ENCODE measurements at regions not wholly inside any gene's neighbourhood (a gene's known extent, or its start where the extent isn't known, plus 50 kb on each side); places are given as distances from the start of the nearest gene placed in this dataset.

DNA sequence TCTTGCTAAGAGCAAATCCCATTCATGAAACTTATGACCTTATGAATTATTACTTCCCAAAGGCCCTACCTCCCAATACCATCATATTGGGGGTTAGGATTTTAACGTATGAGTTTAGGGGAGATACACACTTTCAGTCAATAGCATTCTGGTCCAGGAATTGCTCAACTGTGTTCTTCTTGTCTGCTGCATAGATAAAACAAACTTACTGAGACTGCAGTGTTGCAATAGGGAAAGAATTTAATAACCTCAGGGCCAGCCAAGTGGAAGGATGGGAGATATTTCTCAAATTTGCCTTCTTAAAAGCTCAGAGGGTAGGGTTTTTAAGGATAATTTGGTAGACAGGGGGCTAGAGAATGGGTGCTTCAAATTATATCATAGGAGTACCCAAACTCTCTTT lies 625.8 kb downstream of the OTOL1 start:
- no peaks in the 10 kb centered on the region for H3K27me3 Mint-ChIP-seq (ENCODE audit: low read depth)
- H3K27ac Mint-ChIP-seq = no peak overlapping the region
- ATAC-seq (no peak), DNase-seq (ENCODE audit: low spot score) (no peak)
- no peak for TF ChIP-seq NR3C1 (CRISPR knock-in tag; conservative IDR thresholded peaks at IDR 0.05; ENCODE audit: low read depth)
- TF ChIP-seq, protein P1, sequence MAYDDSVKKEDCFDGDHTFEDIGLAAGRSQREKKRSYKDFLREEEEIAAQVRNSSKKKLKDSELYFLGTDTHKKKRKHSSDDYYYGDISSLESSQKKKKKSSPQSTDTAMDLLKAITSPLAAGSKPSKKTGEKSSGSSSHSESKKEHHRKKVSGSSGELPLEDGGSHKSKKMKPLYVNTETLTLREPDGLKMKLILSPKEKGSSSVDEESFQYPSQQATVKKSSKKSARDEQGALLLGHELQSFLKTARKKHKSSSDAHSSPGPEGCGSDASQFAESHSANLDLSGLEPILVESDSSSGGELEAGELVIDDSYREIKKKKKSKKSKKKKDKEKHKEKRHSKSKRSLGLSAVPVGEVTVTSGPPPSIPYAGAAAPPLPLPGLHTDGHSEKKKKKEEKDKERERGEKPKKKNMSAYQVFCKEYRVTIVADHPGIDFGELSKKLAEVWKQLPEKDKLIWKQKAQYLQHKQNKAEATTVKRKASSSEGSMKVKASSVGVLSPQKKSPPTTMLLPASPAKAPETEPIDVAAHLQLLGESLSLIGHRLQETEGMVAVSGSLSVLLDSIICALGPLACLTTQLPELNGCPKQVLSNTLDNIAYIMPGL (CRISPR knock-in tag; IDR thresholded peaks at IDR 0.05) = no peak
- TF ChIP-seq TEAD1 (CRISPR knock-in tag; IDR thresholded peaks at IDR 0.05) = no peak
- TF ChIP-seq, protein P2, sequence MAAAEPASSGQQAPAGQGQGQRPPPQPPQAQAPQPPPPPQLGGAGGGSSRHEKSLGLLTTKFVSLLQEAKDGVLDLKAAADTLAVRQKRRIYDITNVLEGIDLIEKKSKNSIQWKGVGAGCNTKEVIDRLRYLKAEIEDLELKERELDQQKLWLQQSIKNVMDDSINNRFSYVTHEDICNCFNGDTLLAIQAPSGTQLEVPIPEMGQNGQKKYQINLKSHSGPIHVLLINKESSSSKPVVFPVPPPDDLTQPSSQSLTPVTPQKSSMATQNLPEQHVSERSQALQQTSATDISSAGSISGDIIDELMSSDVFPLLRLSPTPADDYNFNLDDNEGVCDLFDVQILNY (CRISPR knock-in tag; IDR thresholded peaks at IDR 0.05) = no peak
- no peak for TF ChIP-seq NFE2L1 (CRISPR knock-in tag; IDR thresholded peaks at IDR 0.05)
- no peak for TF ChIP-seq SMAD4 (CRISPR knock-in tag; IDR thresholded peaks at IDR 0.05)
- CTCF ChIA-PET = no interaction called here
- peaks cover 6% of the 10 kb centered on the region; the same call in 1 of the 2 replicates for H3K4me1 Mint-ChIP-seq
- POLR2A ChIA-PET = no interaction called here
- H3K36me3 Mint-ChIP-seq = no peaks in the 10 kb centered on the region
- H3K4me3 Mint-ChIP-seq = no peak overlapping the region
- peaks cover 3% of the 10 kb centered on the region for H3K9me3 Mint-ChIP-seq

DNA sequence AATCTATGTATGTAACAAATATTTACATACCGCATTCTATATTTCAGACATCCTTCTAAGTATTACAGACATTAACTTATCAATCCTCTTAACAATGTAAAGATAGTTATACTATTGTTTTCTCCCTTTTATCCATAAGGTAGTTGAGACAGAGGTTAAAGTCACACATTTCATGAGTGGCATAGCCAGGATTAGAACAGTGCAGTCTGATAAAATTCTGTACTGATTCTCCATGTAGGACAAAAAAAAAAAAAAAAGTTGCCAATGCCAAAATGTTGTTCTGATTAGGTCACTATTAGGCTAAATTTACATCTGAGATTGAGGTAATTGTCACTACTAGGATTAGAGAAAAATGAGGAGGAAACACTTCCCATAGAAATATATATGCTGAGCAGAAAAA lies 629.2 kb downstream of the OTOL1 start:
- Mint-ChIP-seq H3K27me3 (ENCODE audit: low read depth) (no peaks in the 10 kb centered on the region), H3K4me3 (no peak overlapping the region), H3K4me1 (peaks cover 4% of the 10 kb centered on the region; the same call in 1 of the 2 replicates), H3K36me3 (no peaks in the 10 kb centered on the region), H3K27ac (no peak overlapping the region), H3K9me3 (peaks cover 3% of the 10 kb centered on the region)
- ChIA-PET POLR2A (no interaction called here), CTCF (no interaction called here)
- DNase-seq (ENCODE audit: low spot score) (no peak), ATAC-seq (no peak)
- TF ChIP-seq, protein P3, sequence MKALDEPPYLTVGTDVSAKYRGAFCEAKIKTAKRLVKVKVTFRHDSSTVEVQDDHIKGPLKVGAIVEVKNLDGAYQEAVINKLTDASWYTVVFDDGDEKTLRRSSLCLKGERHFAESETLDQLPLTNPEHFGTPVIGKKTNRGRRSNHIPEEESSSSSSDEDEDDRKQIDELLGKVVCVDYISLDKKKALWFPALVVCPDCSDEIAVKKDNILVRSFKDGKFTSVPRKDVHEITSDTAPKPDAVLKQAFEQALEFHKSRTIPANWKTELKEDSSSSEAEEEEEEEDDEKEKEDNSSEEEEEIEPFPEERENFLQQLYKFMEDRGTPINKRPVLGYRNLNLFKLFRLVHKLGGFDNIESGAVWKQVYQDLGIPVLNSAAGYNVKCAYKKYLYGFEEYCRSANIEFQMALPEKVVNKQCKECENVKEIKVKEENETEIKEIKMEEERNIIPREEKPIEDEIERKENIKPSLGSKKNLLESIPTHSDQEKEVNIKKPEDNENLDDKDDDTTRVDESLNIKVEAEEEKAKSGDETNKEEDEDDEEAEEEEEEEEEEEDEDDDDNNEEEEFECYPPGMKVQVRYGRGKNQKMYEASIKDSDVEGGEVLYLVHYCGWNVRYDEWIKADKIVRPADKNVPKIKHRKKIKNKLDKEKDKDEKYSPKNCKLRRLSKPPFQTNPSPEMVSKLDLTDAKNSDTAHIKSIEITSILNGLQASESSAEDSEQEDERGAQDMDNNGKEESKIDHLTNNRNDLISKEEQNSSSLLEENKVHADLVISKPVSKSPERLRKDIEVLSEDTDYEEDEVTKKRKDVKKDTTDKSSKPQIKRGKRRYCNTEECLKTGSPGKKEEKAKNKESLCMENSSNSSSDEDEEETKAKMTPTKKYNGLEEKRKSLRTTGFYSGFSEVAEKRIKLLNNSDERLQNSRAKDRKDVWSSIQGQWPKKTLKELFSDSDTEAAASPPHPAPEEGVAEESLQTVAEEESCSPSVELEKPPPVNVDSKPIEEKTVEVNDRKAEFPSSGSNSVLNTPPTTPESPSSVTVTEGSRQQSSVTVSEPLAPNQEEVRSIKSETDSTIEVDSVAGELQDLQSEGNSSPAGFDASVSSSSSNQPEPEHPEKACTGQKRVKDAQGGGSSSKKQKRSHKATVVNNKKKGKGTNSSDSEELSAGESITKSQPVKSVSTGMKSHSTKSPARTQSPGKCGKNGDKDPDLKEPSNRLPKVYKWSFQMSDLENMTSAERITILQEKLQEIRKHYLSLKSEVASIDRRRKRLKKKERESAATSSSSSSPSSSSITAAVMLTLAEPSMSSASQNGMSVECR (CRISPR knock-in tag; IDR thresholded peaks at IDR 0.05; ENCODE audit: borderline replicate concordance) = no peak
- TF ChIP-seq ATF1 (CRISPR knock-in tag; IDR thresholded peaks at IDR 0.05) = no peak
- TF ChIP-seq FOXK1 (CRISPR knock-in tag; IDR thresholded peaks at IDR 0.05) = no peak
- TF ChIP-seq, protein P4, sequence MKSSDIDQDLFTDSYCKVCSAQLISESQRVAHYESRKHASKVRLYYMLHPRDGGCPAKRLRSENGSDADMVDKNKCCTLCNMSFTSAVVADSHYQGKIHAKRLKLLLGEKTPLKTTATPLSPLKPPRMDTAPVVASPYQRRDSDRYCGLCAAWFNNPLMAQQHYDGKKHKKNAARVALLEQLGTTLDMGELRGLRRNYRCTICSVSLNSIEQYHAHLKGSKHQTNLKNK (CRISPR knock-in tag; IDR thresholded peaks at IDR 0.05) = no peak
- TF ChIP-seq ZNF396 (CRISPR knock-in tag; IDR thresholded peaks at IDR 0.05; ENCODE audit: borderline replicate concordance) = no peak
- TF ChIP-seq, protein P5, sequence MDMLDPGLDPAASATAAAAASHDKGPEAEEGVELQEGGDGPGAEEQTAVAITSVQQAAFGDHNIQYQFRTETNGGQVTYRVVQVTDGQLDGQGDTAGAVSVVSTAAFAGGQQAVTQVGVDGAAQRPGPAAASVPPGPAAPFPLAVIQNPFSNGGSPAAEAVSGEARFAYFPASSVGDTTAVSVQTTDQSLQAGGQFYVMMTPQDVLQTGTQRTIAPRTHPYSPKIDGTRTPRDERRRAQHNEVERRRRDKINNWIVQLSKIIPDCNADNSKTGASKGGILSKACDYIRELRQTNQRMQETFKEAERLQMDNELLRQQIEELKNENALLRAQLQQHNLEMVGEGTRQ (CRISPR knock-in tag; IDR thresholded peaks at IDR 0.05) = no peak
- no peak for TF ChIP-seq ZNF263 (CRISPR knock-in tag; IDR thresholded peaks at IDR 0.05; ENCODE audit: low read depth)
- TF ChIP-seq FOXP1 (CRISPR knock-in tag; IDR thresholded peaks at IDR 0.05; ENCODE audit: borderline replicate concordance) = no peak
- no peak for TF ChIP-seq CBFB (CRISPR knock-in tag; IDR thresholded peaks at IDR 0.05; ENCODE audit: low read depth)
- TF ChIP-seq CREB1 (CRISPR knock-in tag; IDR thresholded peaks at IDR 0.05) = no peak
- no peak for TF ChIP-seq ZNF416 (CRISPR knock-in tag; IDR thresholded peaks at IDR 0.05)
- no peak for TF ChIP-seq NFATC4 (CRISPR knock-in tag; IDR thresholded peaks at IDR 0.05)
- no peak for TF ChIP-seq EMX1 (CRISPR knock-in tag; IDR thresholded peaks at IDR 0.05)

All from WTC11 (cell line).